ENCODE measurements at regions not wholly inside any gene's neighbourhood (a gene's known extent, or its start where the extent isn't known, plus 50 kb on each side); places are given as distances from the start of the nearest gene placed in this dataset.

DNA sequence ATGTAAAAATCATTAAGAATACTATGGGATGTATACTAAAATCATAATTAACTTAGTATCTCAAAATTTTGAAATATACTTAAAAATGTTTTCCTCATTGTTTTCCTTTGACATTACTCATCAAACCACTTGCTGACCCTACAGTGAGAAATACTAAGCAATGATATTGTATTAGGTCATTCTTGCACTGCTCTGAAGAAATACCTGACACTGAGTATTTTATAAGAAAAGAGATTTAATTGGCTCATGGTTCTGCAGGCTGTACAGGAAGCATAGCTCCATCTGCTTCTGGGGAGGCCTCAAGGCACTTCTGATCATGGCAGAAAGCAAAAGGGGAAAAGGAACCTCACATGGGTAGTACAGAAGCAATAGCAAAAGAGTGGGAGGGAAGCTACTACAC is 950.9 kb upstream of the CHORDC1 start:
- TF ChIP-seq, protein P1, sequence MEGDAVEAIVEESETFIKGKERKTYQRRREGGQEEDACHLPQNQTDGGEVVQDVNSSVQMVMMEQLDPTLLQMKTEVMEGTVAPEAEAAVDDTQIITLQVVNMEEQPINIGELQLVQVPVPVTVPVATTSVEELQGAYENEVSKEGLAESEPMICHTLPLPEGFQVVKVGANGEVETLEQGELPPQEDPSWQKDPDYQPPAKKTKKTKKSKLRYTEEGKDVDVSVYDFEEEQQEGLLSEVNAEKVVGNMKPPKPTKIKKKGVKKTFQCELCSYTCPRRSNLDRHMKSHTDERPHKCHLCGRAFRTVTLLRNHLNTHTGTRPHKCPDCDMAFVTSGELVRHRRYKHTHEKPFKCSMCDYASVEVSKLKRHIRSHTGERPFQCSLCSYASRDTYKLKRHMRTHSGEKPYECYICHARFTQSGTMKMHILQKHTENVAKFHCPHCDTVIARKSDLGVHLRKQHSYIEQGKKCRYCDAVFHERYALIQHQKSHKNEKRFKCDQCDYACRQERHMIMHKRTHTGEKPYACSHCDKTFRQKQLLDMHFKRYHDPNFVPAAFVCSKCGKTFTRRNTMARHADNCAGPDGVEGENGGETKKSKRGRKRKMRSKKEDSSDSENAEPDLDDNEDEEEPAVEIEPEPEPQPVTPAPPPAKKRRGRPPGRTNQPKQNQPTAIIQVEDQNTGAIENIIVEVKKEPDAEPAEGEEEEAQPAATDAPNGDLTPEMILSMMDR (IDR thresholded peaks at IDR 0.05): no peak
- TF ChIP-seq EP300 (IDR thresholded peaks at IDR 0.05): no peak

All from ovary (tissue), 3 donors.